ENCODE measurements at regions not wholly inside any gene's neighbourhood (a gene's known extent, or its start where the extent isn't known, plus 50 kb on each side); places are given as distances from the start of the nearest gene placed in this dataset.

- TF ChIP-seq POLR2A (IDR thresholded peaks at IDR 0.05), result no peak
- TF ChIP-seq CTCF (IDR thresholded peaks at IDR 0.05), result no peak
Observed at GRCh38 chr4:112802780-112803179, 165.8 kb downstream of the LARP7 start.

Data from adrenal gland (tissue), 5 donors.